ENCODE measurements at regions not wholly inside any gene's neighbourhood (a gene's known extent, or its start where the extent isn't known, plus 50 kb on each side); places are given as distances from the start of the nearest gene placed in this dataset.

DNA sequence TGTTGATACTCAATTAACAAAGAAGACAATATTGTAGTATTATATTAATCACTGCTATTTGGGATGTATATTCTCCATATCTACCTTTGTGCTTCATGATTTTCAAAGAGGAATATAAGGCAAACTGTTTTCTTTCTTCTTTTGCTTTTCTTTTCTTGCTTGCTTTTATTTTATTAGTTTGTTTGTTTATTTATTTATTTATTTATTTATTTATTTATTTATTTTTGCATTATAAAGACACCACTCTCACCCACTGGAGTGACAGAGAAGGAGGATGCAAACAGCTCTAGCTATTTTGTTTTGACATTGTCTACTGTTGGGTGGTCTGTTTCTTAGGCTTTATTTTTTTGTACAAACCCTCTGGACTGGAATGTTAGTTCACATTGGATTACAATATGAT lies 1352.7 kb downstream of the HACE1 start:
- TF ChIP-seq CTCF (IDR thresholded peaks at IDR 0.05) (no peak), FOSL2 (IDR thresholded peaks at IDR 0.05; ENCODE audit: borderline replicate concordance, low read depth) (no peak)
